GM21717 (cell line): ENCODE measurements at regions not wholly inside any gene's neighbourhood (a gene's known extent, or its start where the extent isn't known, plus 50 kb on each side); places are given as distances from the start of the nearest gene placed in this dataset.

Experiments used
- ATAC-seq: cut with Tn5 transposase; IDR thresholded peaks from one replicate; pipeline ENCODE4 v1.9.1; 2021; ENCODE audit warnings: mild to moderate bottlenecking, moderate library complexity; ENCODE audit not compliant: unreplicated experiment

DNA sequence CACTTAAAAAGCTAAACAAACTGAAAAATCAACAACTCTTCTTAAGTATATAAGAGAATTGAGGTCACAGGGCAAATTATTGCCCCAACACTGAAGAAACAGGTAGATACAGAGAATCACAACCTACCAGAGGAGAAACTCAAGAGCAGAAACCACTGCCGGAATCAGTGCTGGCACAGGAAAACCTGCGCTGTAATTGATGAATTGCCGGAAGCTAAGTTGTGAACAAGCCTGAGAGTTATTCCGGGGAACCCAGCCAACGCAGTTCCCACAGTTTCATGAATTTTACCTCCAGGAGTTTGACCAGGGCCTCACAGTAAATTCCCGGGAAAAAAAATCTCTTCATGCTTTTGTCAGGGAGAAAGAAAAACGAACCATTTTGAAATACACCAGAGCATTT lies 657.1 kb upstream of the BRINP3 start:
- no peak for ATAC-seq

- no peak for ATAC-seq
Observed at GRCh38 chr1:191140038-191140437, 662.4 kb upstream of the BRINP3 start.

DNA sequence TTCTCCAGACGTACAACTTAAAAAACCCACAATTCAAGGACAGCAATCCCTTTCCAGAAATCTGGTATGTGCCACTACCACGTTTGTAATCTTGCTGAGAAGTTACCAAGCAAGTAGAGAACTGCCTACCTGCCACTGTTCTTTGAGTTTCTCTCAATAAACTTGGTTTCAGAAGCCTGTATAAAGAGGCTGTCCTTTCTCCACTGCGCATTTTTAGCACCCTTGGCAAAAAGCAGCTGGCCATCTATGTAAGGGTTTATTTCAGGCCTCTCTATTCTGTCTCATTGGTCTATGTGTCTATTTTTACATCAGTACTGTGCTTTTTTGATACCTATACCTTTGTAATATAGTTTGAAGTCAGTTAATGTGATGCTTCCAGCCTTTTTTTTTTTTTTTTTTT lies 665.1 kb upstream of the BRINP3 start:
- ATAC-seq = no peak

GRCh38 chr1:191145834-191146233 lies 668.2 kb upstream of the BRINP3 start:
- ATAC-seq = no peak

DNA sequence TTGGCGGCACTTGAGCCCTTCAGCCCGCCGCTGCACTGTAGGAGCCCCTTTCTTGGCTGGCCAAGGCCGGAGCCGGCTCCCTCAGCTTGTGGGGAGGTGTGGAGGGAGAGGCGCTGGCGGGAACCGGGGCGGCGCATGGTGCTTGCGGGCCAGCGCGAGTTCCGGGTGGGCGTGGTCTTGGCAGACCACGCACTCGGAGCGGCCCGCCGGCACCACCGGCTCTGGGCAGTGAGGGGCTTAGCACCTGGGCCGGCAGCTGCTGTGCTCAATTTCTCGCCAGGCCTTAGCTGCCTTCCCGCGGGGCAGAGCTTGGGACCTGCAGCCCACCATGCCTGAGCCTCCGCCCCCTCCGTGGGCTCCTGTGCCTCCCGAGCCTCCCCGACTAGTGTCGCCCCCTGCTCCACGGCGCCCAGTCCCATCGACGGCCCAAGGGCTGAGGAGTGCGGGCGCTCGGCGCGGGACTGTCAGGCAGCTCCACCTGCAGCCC lies 673.7 kb upstream of the BRINP3 start:
- no peak for ATAC-seq

DNA sequence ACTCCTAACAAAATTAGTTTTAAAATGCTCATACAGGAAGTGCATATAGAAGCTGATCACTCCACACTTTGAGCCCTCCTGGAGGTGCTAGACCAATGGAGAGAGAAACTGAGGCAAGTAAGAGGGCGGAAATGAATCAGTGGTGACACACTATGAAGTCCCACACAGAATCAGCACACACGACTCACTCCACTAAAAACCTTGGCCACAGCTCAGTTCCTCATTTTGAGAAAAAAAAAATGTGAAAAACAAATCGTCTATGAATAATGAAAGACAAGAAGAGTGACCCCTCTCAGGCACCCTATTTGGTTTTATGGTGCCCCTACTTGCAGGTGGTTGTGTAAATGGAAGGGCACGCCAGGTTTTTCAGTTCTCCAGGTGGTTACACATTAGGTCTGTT lies 675.1 kb upstream of the BRINP3 start:
- ATAC-seq = peak; percentile 44

GRCh38 chr1:191155178-191155577 lies 677.5 kb upstream of the BRINP3 start:
- ATAC-seq = no peak

DNA sequence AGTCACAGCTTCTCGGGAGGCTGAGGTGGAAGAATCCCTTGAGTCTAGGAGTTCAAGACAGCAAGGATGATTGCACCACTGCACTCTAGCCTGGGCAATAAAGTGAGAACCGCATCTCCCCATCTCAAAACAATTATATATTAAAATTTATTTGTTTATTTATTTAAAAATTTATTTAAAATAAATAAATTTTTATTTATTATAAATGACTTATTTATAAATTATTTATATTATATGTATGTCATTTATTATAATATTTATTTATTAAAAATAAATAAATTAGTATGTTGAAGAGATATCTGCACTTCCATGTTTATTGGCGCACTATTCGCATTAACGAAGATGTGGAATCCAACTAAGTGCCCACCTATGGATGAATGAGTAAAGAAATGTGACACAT lies 683.2 kb upstream of the BRINP3 start:
- no peak for ATAC-seq

DNA sequence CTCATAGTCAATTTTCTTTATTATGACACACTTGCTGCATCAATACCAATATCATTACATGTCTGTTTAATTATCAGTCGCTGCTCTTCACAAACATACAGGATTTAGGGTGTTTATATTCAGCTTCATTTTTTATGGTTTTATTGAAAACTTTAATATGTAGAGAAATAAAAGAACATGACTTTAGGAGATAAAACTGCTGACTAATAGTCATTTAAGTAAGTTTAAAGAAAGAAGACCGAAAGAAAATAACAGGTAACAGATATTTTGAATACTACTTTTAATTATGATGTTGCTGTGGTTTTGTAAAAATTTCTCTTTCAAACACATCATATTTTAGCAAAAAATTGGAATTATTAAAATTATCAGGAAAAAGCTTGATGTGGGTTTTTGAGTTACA lies 685.1 kb upstream of the BRINP3 start:
- no peak for ATAC-seq

GRCh38 chr1:191163621-191164020 lies 686.0 kb upstream of the BRINP3 start:
- no peak for ATAC-seq

- ATAC-seq = peak; percentile 100
Observed at GRCh38 chr1:191174298-191174697, 696.6 kb upstream of the BRINP3 start.

DNA sequence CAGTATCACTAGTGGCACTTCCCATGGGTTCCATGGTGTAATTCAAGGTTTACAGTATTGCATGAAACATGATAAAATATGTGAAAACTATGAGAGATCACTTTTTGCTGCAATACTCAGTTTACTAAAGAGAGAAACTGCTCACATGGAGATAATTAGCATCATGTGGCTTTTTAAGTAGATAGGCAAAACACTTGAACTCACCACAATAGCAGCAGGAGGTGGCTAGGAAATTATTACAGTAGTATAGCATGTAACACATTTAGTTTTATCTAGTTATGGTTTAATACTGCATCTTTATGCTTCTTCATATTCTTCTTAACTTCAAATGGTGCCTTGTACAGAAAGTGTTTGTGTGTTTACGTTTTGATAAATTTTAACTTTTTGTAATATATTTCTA lies 698.5 kb upstream of the BRINP3 start:
- ATAC-seq = no peak

- no peak for ATAC-seq
Observed at GRCh38 chr1:191206513-191207207, 729.0 kb upstream of the BRINP3 start.

GRCh38 chr1:191222206-191222605 lies 744.5 kb upstream of the BRINP3 start:
- no peak for ATAC-seq

GRCh38 chr1:191240925-191241324 lies 763.3 kb upstream of the BRINP3 start:
- ATAC-seq = no peak

DNA sequence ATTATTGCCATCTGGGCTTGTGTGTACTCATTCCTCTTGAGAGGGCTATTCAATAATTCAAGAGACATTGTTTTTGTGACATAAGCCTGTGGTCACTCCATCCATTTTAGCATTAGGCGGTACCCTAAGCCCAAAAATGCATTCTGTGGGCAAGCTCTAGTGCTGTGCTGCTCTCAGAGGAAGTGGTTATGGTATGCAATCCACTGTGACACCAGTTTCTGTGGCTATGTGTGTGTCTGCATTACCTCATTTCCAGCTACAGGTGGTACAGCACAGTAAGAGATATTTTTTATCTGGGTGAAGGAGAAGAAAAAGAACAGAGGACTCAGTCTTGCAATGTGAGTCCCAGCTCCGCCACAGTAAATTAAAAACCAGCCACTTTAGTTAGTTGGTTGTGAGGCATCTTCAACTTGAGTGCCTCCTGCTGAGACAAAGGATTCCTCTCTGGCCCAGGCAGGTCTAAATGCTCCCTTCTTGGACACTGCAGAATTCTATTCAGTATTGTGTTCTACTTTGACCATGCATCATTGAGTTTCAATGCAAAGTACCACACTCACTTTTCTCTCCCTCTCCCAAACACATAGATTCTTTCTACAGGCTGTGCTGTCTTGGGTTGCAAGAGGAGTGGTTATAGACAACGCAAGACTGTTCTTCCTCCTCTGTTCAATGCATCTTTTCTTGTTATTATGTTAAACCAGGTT lies 777.8 kb upstream of the BRINP3 start:
- ATAC-seq = no peak

DNA sequence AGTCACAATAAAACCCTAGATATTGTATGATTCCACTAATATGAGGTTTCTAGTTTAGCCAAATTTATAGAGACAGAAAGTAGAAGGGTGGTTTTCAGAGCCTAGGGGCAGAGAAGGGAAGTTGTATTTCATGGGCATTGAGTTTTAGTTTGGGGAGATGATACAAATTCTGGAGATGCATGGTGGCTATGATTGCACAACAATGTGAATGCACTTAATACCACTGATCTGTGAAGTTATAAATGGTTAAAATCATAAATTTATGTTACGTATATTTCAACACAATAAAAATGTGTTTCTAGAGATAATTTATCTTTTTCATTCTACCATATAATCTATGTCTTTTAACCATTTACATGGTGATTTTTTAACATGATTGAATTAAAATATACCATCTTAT lies 779.3 kb upstream of the BRINP3 start:
- no peak for ATAC-seq

DNA sequence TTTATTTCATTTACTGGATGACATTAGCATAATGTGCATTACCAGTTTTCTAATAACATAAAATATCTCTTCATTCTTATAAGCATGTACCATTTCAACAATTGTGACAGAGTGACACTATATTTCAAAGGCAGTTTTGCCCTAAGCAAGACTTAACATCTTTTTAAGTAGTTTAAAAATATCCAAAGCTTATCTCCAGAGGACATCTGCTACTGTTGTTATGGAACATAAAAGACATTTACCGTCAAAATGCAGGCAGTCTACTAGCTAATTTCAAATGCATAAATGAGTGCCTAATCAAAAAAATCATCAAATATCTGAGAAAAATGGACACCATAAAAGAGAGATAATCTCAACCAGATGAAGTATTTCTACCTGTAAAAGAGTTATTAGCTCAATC lies 782.4 kb upstream of the BRINP3 start:
- no peak for ATAC-seq

- no peak for ATAC-seq
Observed at GRCh38 chr1:191261111-191261510, 783.4 kb upstream of the BRINP3 start.

DNA sequence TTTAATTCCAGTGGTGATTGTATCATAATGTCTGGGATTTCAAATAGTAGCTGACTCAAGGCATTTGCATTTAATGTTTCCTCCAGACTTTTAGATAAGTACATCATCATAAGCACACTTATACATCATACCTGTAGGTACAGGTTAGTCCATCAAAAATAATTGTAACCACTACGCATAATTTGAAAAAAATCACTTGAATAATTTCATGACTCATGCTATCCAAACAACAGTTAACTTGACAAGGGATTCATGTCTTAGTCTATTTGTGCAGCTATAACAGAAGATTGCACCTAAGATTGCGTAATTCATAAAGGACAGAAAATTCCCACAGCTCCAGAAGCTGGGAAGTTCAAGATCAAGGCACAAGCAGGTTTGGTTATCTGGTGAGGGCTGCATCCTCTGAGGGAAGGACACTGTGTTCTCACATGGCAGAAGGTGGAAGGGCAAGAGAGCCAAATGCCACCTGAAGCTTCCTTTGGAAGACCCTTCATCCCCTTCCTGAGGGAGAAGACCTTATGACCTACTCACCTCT lies 801.7 kb upstream of the BRINP3 start:
- no peak for ATAC-seq

GRCh38 chr1:191284175-191284574 lies 806.5 kb upstream of the BRINP3 start:
- ATAC-seq = no peak

DNA sequence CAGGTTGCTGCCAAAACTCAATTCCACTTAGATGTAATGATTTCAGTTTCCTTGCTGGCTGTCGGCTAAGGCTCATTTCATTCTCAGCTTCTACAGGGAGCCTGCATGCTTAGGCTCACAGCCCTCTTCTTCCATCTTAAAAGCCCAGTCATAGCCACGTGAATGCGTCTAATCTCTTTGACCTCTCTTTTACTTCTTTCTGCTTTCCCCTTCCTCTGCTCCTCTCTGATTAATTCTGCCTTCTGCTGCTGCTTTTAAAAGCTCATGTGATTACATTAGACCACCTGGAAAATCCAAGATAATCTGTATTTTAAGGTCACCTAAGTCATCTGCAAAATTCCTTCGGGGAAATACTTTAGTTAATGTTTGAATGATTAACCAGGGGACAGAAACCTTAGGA lies 812.8 kb upstream of the BRINP3 start:
- no peak for ATAC-seq
